HepG2 (cell line): ENCODE measurements at regions not wholly inside any gene's neighbourhood (a gene's known extent, or its start where the extent isn't known, plus 50 kb on each side); places are given as distances from the start of the nearest gene placed in this dataset.
"Not testable (repeated sequence)": the region's sequence is repeated elsewhere in the genome, so short reads cannot be mapped to it uniquely, and the experiment has no call there.

Experiments used
- ATAC-seq: fragments of 200-7000 bp; cut with Tn5 transposase; 3 replicates; pipeline ENCODE4 v1.9.1; 2020; ENCODE audit warnings: mild to moderate bottlenecking, moderate library complexity
- BruUV-seq: library from RNA; stranded (reverse); fragments of 400-500 nt; replicated peaks from 2 replicates; lab custom pipeline; 2021; lab: Mats Ljungman, UMichigan
- CTCF ChIA-PET: fragments of 300-600 bp; formaldehyde crosslinking; extraction: SDS; loops from one replicate; lab custom pipeline; 2021; ENCODE audit warnings: low total read pairs, inconsistent platforms, low intra/inter-chr PET ratio; lab: Yijun Ruan, JAX
- POLR2A ChIA-PET: fragments of 350-600 bp; sonication (Branson Sonifier 250); formaldehyde crosslinking; loops from one replicate; lab custom pipeline; 2020; ENCODE audit warnings: antibody characterized with exemption, inconsistent platforms; lab: Yijun Ruan, JAX
- DNase-seq: peaks from one replicate; pipeline ENCODE4 v3.0.0-alpha.2; 2015; ENCODE audit warnings: low spot score
- FAIRE-seq: peaks from 3 replicates; lab custom pipeline; 2011; peaks lifted over from hg19 to GRCh38; lab: Jason Lieb, UNC
- H2AFZ ChIP-seq: one replicate; pipeline ENCODE4 v1.6.1; 2011; ENCODE audit warnings: low read length, inconsistent platforms
- H3K27ac ChIP-seq: fragments of 300-600 bp; 3 replicates; pipeline ENCODE4 v1.8.0; 2011; ENCODE audit warnings: mixed run types, mild to moderate bottlenecking, mixed read lengths, low read length, inconsistent platforms; ENCODE audit not compliant: insufficient read depth; ENCODE audit errors: extremely low read length
- H3K27me3 ChIP-seq, 2 experiments: fragments of 200-600 bp in 1 of 2; 2 replicates in 1 of 2; 3 replicates in 1 of 2; pipeline versions ENCODE4 v1.6.0 to v1.8.0; 2011; ENCODE audit warnings: low read length in 2 of 2, mild to moderate bottlenecking in 2 of 2, moderate library complexity in 2 of 2, inconsistent platforms in 1 of 2; ENCODE audit not compliant: insufficient read depth in 2 of 2, control insufficient read depth in 1 of 2
- H3K36me3 ChIP-seq, 2 experiments: fragments of 200-600 bp in 1 of 2; replicated peaks in 1 of 2; 2 replicates in 1 of 2; 3 replicates in 1 of 2; pipeline versions ENCODE4 v1.5.1 to v1.8.0; 2011; ENCODE audit warnings: low read length in 2 of 2, inconsistent platforms in 1 of 2; ENCODE audit not compliant: insufficient read depth in 2 of 2, control insufficient read depth in 1 of 2
- H3K4me1 ChIP-seq: 2 replicates; pipeline ENCODE4 v1.5.1; 2012; ENCODE audit warnings: low read length, inconsistent platforms; ENCODE audit not compliant: insufficient read depth
- H3K4me2 ChIP-seq: 2 replicates; pipeline ENCODE4 v1.6.0; 2011; ENCODE audit warnings: low read depth, low read length, inconsistent platforms
- H3K4me3 ChIP-seq, 3 experiments: fragments of 200-600 bp in 1 of 3; sonication (generic), shearing (Covaris generic) in 1 of 3; replicated peaks in 1 of 3; 2 replicates each; pipeline ENCODE4 v1.5.1; 2011 to 2016; ENCODE audit warnings: low read length in 3 of 3, inconsistent platforms in 2 of 3, low read depth in 2 of 3, mild to moderate bottlenecking in 2 of 3, control low read depth in 1 of 3, mixed read lengths in 1 of 3; ENCODE audit not compliant: insufficient read depth in 1 of 3
- H3K79me2 ChIP-seq: one replicate; pipeline ENCODE4 v1.6.1; 2011; ENCODE audit warnings: low read length, inconsistent platforms; ENCODE audit not compliant: insufficient read depth
- H3K9ac ChIP-seq: 2 replicates; pipeline ENCODE4 v1.6.0; 2011; ENCODE audit warnings: mild to moderate bottlenecking, low read depth, low read length, inconsistent platforms; ENCODE audit not compliant: insufficient read depth
- H3K9me3 ChIP-seq: 2 replicates; pipeline ENCODE4 v1.5.1; 2012; ENCODE audit warnings: mild to moderate bottlenecking, low read length
- H4K20me1 ChIP-seq: 2 replicates; pipeline ENCODE4 v1.6.0; 2011; ENCODE audit warnings: inconsistent platforms, mild to moderate bottlenecking, low read length, moderate library complexity; ENCODE audit not compliant: insufficient read depth
- WGBS: methylation state at CpG from one replicate; pipeline ENCODE4 v1.1.6; 2017; ENCODE audit warnings: low lambda C conversion rate; 5-methylcytosine and 5-hydroxymethylcytosine counted together
- in situ Hi-C: cut with HindIII; loops from 2 replicates; pipeline ENCODE4 v1.10.0; 2017; ENCODE audit warnings: low pct_unique_long_range_greater_than_20kb; ENCODE audit not compliant: extremely low pct_ligation_motif_present
- intact Hi-C: fragments of 100-400 bp; cut with micrococcal nuclease; formaldehyde crosslinking; loops from one replicate; pipeline ENCODE4 v1.10.0; 2022; ENCODE audit not compliant: unreplicated experiment

GRCh38 chr2:89196719-89197118, 505.2 kb downstream of the RPIA start:
- H3K27ac ChIP-seq, in situ Hi-C loops, H3K27me3 ChIP-seq, H3K9me3 ChIP-seq, BruUV-seq, H3K9ac ChIP-seq, H3K79me2 ChIP-seq, H3K4me2 ChIP-seq, H2AFZ ChIP-seq, FAIRE-seq, H3K4me3 ChIP-seq, ATAC-seq, CTCF ChIA-PET, POLR2A ChIA-PET, H4K20me1 ChIP-seq, intact Hi-C loops, H3K36me3 ChIP-seq, DNase-seq, H3K4me1 ChIP-seq: not testable (repeated sequence)
- no CpG with 5 or more reads among the region's 3 CpGs for WGBS

GRCh38 chr2:89198026-89198425, 506.6 kb downstream of the RPIA start:
- H3K9ac ChIP-seq, DNase-seq, CTCF ChIA-PET, H3K4me1 ChIP-seq, H2AFZ ChIP-seq, H3K4me2 ChIP-seq, H3K4me3 ChIP-seq, FAIRE-seq, BruUV-seq, H3K27me3 ChIP-seq, POLR2A ChIA-PET, H3K9me3 ChIP-seq, H4K20me1 ChIP-seq, H3K27ac ChIP-seq, intact Hi-C loops, ATAC-seq, in situ Hi-C loops, H3K79me2 ChIP-seq, H3K36me3 ChIP-seq: not testable (repeated sequence)
- WGBS: 3% methylated on average over 7 of the region's 7 CpGs

- H4K20me1 ChIP-seq, H3K4me2 ChIP-seq, BruUV-seq, H3K79me2 ChIP-seq, H3K9me3 ChIP-seq, H3K36me3 ChIP-seq, H3K27ac ChIP-seq, H2AFZ ChIP-seq, POLR2A ChIA-PET, intact Hi-C loops, H3K4me3 ChIP-seq, FAIRE-seq, DNase-seq, H3K27me3 ChIP-seq, in situ Hi-C loops, ATAC-seq, CTCF ChIA-PET, H3K4me1 ChIP-seq, H3K9ac ChIP-seq: not testable (repeated sequence)
These were observed 508.2 kb downstream of the RPIA start for GRCh38 chr2:89199453-89200246.

GRCh38 chr2:89200247-89200527, 508.7 kb downstream of the RPIA start:
- BruUV-seq, POLR2A ChIA-PET, H3K4me1 ChIP-seq, H3K4me3 ChIP-seq, ATAC-seq, FAIRE-seq, H4K20me1 ChIP-seq, intact Hi-C loops, H3K9ac ChIP-seq, DNase-seq, H3K27me3 ChIP-seq, H3K36me3 ChIP-seq, H3K79me2 ChIP-seq, H3K27ac ChIP-seq, in situ Hi-C loops, H3K4me2 ChIP-seq, H3K9me3 ChIP-seq, CTCF ChIA-PET, H2AFZ ChIP-seq: not testable (repeated sequence)
- under 1% methylated on average over 4 of the region's 4 CpGs for WGBS
